ENCODE measurements at regions not wholly inside any gene's neighbourhood (a gene's known extent, or its start where the extent isn't known, plus 50 kb on each side); places are given as distances from the start of the nearest gene placed in this dataset.
A peak's percentile ranks its signal among the peaks of the same experiment; 100 is the strongest.

GRCh38 chrX:5306654-5307121 is 922.0 kb downstream of the NLGN4X start (continued):
- TF ChIP-seq DMBX1 (CRISPR knock-in tag; IDR thresholded peaks at IDR 0.05; ENCODE audit: borderline replicate concordance) (peak; percentile 81; the same call in 1 of the 2 replicates), BCL6 (CRISPR knock-in tag; IDR thresholded peaks at IDR 0.05) (peak; percentile 76; the same call in 1 of the 2 replicates), POLR2G (IDR thresholded peaks at IDR 0.05; ENCODE audit: low read depth, low read length) (no peak), ZNF589 (CRISPR knock-in tag; IDR thresholded peaks at IDR 0.05; ENCODE audit: low read depth) (peak; percentile 93), DPF2 (IDR thresholded peaks at IDR 0.05) (no peak), E2F1 (CRISPR knock-in tag; IDR thresholded peaks at IDR 0.05) (no peak), MAZ (CRISPR knock-in tag; conservative IDR thresholded peaks at IDR 0.05 in 1 of 2, IDR thresholded peaks at IDR 0.05 in 1 of 2) (0 out of 4 replicates have a peak, but pooled peaks of 1 of the 2 experiments have one; percentile 24), GABPA (tag; conservative IDR thresholded peaks at IDR 0.05; ENCODE audit: low read depth) (peak; percentile 76), ATF4 (CRISPR knock-in tag; IDR thresholded peaks at IDR 0.05) (peak; percentile 98), HDAC8 (tag; IDR thresholded peaks at IDR 0.05) (no peak), ZNF584 (CRISPR knock-in tag; IDR thresholded peaks at IDR 0.05; ENCODE audit: low read depth) (peak; percentile 88), ZBTB9 (CRISPR knock-in tag; IDR thresholded peaks at IDR 0.05) (peak; percentile 92), HNRNPL (IDR thresholded peaks at IDR 0.05; ENCODE audit: low read depth, low read length) (no peak), ETV1 (tag; conservative IDR thresholded peaks at IDR 0.05; ENCODE audit: low read depth) (peak; percentile 72), BDP1 (IDR thresholded peaks at IDR 0.05; ENCODE audit: insufficient read depth, insufficient read length) (no peak), ZNF239 (CRISPR knock-in tag; IDR thresholded peaks at IDR 0.05) (peak; percentile 80), ZNF134 (CRISPR knock-in tag; conservative IDR thresholded peaks at IDR 0.05) (0 out of 2 replicates have a peak, but pooled peaks have one; percentile 59)
- TF ChIP-seq, protein P1, sequence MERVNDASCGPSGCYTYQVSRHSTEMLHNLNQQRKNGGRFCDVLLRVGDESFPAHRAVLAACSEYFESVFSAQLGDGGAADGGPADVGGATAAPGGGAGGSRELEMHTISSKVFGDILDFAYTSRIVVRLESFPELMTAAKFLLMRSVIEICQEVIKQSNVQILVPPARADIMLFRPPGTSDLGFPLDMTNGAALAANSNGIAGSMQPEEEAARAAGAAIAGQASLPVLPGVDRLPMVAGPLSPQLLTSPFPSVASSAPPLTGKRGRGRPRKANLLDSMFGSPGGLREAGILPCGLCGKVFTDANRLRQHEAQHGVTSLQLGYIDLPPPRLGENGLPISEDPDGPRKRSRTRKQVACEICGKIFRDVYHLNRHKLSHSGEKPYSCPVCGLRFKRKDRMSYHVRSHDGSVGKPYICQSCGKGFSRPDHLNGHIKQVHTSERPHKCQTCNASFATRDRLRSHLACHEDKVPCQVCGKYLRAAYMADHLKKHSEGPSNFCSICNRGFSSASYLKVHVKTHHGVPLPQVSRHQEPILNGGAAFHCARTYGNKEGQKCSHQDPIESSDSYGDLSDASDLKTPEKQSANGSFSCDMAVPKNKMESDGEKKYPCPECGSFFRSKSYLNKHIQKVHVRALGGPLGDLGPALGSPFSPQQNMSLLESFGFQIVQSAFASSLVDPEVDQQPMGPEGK (CRISPR knock-in tag; IDR thresholded peaks at IDR 0.05; ENCODE audit: borderline replicate concordance), result no peak
- TF ChIP-seq, protein P2, sequence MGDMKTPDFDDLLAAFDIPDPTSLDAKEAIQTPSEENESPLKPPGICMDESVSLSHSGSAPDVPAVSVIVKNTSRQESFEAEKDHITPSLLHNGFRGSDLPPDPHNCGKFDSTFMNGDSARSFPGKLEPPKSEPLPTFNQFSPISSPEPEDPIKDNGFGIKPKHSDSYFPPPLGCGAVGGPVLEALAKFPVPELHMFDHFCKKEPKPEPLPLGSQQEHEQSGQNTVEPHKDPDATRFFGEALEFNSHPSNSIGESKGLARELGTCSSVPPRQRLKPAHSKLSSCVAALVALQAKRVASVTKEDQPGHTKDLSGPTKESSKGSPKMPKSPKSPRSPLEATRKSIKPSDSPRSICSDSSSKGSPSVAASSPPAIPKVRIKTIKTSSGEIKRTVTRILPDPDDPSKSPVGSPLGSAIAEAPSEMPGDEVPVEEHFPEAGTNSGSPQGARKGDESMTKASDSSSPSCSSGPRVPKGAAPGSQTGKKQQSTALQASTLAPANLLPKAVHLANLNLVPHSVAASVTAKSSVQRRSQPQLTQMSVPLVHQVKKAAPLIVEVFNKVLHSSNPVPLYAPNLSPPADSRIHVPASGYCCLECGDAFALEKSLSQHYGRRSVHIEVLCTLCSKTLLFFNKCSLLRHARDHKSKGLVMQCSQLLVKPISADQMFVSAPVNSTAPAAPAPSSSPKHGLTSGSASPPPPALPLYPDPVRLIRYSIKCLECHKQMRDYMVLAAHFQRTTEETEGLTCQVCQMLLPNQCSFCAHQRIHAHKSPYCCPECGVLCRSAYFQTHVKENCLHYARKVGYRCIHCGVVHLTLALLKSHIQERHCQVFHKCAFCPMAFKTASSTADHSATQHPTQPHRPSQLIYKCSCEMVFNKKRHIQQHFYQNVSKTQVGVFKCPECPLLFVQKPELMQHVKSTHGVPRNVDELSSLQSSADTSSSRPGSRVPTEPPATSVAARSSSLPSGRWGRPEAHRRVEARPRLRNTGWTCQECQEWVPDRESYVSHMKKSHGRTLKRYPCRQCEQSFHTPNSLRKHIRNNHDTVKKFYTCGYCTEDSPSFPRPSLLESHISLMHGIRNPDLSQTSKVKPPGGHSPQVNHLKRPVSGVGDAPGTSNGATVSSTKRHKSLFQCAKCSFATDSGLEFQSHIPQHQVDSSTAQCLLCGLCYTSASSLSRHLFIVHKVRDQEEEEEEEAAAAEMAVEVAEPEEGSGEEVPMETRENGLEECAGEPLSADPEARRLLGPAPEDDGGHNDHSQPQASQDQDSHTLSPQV (IDR thresholded peaks at IDR 0.05), result no peak
